ENCODE measurements at regions not wholly inside any gene's neighbourhood (a gene's known extent, or its start where the extent isn't known, plus 50 kb on each side); places are given as distances from the start of the nearest gene placed in this dataset.
"Not testable (repeated sequence)": the region's sequence is repeated elsewhere in the genome, so short reads cannot be mapped to it uniquely, and the experiment has no call there.

GRCh38 chr13:82961757-82962156, 920.5 kb downstream of the SLITRK1 start:
- Histone ChIP-seq H3K9me3 (no peaks in the 10 kb centered on the region), H3K4me3 (no peak overlapping the region), H3K27me3 (no peaks in the 10 kb centered on the region), H3K36me3 (no peaks in the 10 kb centered on the region), H3K27ac (no peak overlapping the region), H3K4me1 (no peaks in the 10 kb centered on the region), H3K9ac (ENCODE audit: low read depth in 2 of 2, low read length in 2 of 2) (no peak overlapping the region)
- TF ChIP-seq, protein P1, sequence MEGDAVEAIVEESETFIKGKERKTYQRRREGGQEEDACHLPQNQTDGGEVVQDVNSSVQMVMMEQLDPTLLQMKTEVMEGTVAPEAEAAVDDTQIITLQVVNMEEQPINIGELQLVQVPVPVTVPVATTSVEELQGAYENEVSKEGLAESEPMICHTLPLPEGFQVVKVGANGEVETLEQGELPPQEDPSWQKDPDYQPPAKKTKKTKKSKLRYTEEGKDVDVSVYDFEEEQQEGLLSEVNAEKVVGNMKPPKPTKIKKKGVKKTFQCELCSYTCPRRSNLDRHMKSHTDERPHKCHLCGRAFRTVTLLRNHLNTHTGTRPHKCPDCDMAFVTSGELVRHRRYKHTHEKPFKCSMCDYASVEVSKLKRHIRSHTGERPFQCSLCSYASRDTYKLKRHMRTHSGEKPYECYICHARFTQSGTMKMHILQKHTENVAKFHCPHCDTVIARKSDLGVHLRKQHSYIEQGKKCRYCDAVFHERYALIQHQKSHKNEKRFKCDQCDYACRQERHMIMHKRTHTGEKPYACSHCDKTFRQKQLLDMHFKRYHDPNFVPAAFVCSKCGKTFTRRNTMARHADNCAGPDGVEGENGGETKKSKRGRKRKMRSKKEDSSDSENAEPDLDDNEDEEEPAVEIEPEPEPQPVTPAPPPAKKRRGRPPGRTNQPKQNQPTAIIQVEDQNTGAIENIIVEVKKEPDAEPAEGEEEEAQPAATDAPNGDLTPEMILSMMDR (IDR thresholded peaks at IDR 0.05): no peak
- intact Hi-C loops (cut with DNase I): no loop called here
- no peak for DNase-seq

DNA sequence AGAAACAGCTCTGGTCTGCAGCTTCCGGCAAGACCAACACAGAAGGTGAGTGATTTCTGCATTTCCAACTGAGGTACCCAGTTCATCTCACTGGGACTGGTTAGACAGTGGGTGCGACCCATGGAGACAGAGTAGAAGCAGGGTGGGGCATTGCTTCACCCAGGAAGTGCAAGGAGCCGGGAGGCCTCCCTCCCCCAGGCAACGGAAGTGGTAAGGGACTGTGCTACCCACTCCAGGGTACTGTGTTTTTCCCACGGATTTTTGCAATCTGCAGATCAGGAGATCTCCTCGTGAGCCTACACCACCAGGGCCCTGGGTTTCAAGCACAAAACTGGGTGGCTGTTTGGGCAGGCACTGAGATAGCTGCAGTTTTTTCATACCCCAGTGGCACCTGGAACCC, 929.9 kb downstream of the SLITRK1 start:
- H3K27ac ChIP-seq, DNase-seq: not testable (repeated sequence)

DNA sequence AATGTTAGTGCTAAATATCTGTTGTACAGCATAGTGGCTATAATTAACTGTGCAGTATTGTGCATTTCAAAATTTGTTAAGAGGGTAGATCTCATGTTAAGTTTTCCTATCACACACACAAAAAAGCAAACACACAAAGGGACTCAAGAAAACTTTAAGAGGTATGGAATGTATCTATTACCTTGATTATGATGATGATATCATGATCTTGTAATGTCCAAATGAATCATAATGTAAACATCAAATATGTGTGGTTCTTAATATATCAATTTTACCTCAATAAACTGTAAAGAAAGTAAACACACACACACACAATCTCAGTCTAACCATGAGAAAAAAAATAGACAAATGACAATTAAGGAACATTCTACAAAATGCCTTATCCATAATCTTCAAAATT, 934.6 kb downstream of the SLITRK1 start:
- Histone ChIP-seq H3K9me3 (no peaks in the 10 kb centered on the region), H3K9ac (ENCODE audit: low read depth in 2 of 2, low read length in 2 of 2) (no peak overlapping the region), H3K4me3 (no peak overlapping the region), H3K4me1 (no peaks in the 10 kb centered on the region), H3K27me3 (no peaks in the 10 kb centered on the region), H3K27ac (no peak overlapping the region), H3K36me3 (no peaks in the 10 kb centered on the region)
- DNase-seq: no peak
- intact Hi-C loops (cut with DNase I): no loop called here
- TF ChIP-seq, protein P1 (IDR thresholded peaks at IDR 0.05): no peak

More for the DNA sequence above, 929.9 kb downstream of the SLITRK1 start:
- H3K4me1 ChIP-seq; H3K36me3 ChIP-seq; H3K27me3 ChIP-seq; H3K9ac ChIP-seq (ENCODE audit: low read depth in 2 of 2, low read length in 2 of 2); H3K9me3 ChIP-seq; H3K4me3 ChIP-seq; intact Hi-C loops (cut with DNase I): not testable (repeated sequence)

DNA sequence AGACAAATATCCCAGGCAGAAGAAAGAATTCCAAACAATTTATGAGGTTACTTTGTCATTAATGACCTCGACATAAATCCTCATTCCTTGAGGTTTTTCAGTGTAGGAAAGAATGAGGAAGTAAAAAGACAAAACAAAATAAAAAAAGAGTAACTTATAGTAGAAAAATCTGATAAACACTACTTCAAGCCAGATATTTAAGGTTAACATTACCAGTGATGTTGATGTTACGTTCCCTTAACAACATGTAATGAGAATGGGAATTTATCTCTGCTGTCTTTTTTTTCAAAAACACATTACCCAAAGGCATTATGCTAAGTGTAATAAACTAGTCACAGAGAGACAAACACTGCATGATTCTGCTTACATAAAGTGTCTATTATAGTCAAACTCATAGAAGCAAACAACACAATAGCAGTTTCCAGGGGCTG, 935.1 kb downstream of the SLITRK1 start:
- Histone ChIP-seq H3K9me3 (no peaks in the 10 kb centered on the region), H3K4me3 (no peak overlapping the region), H3K36me3 (no peaks in the 10 kb centered on the region), H3K9ac (ENCODE audit: low read depth in 2 of 2, low read length in 2 of 2) (no peak overlapping the region), H3K27me3 (no peaks in the 10 kb centered on the region), H3K4me1 (no peaks in the 10 kb centered on the region), H3K27ac (no peak overlapping the region)
- TF ChIP-seq, protein P1 (IDR thresholded peaks at IDR 0.05): no peak
- intact Hi-C loops (cut with DNase I): no loop called here
- no peak for DNase-seq

GRCh38 chr13:82938644-82939043, 943.6 kb downstream of the SLITRK1 start:
- DNase-seq: no peak
- Histone ChIP-seq H3K36me3 (no peaks in the 10 kb centered on the region), H3K27ac (no peak overlapping the region), H3K9me3 (no peaks in the 10 kb centered on the region), H3K4me1 (no peaks in the 10 kb centered on the region), H3K4me3 (no peak overlapping the region), H3K27me3 (no peaks in the 10 kb centered on the region), H3K9ac (ENCODE audit: low read depth in 2 of 2, low read length in 2 of 2) (no peak overlapping the region)
- TF ChIP-seq, protein P1 (IDR thresholded peaks at IDR 0.05): no peak
- intact Hi-C loops (cut with DNase I): no loop called here

DNA sequence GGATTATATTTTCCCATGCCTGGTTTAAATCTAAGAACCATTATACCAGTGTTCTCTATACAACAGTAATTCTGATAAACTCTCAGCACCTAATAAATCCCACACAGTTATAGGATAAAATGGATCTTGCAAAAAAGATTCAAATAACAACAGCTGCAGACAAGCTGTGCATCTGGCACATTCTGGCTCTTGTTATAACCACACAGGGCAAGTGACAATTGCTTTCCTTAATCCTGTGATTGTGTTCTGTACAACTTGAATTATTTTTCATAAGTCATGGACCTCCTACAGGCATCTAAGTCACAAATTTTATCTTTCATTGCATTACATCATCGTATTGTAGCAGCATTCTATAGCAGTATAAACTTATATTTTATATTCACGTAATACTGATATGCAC, 948.3 kb downstream of the SLITRK1 start:
- no peak for DNase-seq
- intact Hi-C loops (cut with DNase I): no loop called here
- no peak overlapping the region for H3K27ac ChIP-seq
- no peak overlapping the region for H3K9ac ChIP-seq (ENCODE audit: low read depth in 2 of 2, low read length in 2 of 2)
- no peaks in the 10 kb centered on the region for H3K9me3 ChIP-seq
- TF ChIP-seq, protein P1 (IDR thresholded peaks at IDR 0.05): no peak
- H3K4me1 ChIP-seq: no peaks in the 10 kb centered on the region
- H3K4me3 ChIP-seq: no peak overlapping the region
- no peaks in the 10 kb centered on the region for H3K36me3 ChIP-seq
- H3K27me3 ChIP-seq: no peaks in the 10 kb centered on the region

Measured in colonic mucosa (tissue), 4 donors.